ENCODE measurements at regions not wholly inside any gene's neighbourhood (a gene's known extent, or its start where the extent isn't known, plus 50 kb on each side); places are given as distances from the start of the nearest gene placed in this dataset.
"Not testable (repeated sequence)": the region's sequence is repeated elsewhere in the genome, so short reads cannot be mapped to it uniquely, and the experiment has no call there.

DNA sequence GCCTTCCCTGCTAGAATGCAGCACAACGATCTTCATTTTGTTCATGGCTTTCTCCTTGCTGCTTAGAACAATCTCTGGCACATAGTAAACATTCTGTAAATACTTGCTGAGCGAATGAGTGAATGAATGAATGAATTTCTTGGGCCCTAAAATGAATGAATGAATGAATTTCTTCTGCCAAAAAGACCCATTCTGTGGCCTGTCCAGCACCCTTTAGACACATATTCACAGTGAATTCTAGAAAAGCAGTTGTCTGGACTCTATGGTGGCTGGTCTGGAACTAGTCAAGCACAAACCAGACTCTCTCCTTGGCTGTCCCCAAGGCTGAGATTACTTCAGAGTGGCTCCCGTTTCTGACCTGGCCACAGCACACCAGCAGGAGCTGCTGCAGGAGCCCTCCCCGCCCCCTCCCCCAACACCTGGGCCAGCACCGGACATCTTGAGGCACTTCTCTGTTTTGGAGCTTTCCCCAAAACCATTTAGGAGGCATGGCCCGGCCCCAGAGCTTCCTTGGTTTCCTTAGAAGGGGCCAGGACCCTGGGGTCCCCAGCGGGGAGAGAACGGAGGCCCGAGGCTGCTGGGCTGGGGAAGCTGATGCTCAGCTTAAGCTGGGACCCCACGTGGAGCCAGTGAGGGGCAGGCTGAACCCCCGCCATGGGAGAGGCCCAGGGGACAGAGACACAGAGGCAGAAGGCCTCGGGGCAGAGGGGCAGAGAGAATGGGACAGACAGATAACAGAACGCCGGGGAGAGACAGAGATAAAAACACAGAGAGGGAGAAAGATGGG lies 159.0 kb downstream of the ZFP36L2 start:
- CTCF ChIA-PET, result no interaction called here
- Mint-ChIP-seq H3K27ac (ENCODE audit: unreplicated experiment) (no peak overlapping the region), H3K9me3 (ENCODE audit: low read depth, unreplicated experiment) (no peaks in the 10 kb centered on the region), H3K4me1 (ENCODE audit: low read depth, unreplicated experiment) (peaks cover 22% of the 10 kb centered on the region), H3K27me3 (ENCODE audit: unreplicated experiment) (no peaks in the 10 kb centered on the region), H3K4me3 (ENCODE audit: low read depth, unreplicated experiment) (no peak overlapping the region), H3K36me3 (ENCODE audit: insufficient read depth, unreplicated experiment) (no peaks in the 10 kb centered on the region)
- no peak for DNase-seq
- TF ChIP-seq, protein P1, sequence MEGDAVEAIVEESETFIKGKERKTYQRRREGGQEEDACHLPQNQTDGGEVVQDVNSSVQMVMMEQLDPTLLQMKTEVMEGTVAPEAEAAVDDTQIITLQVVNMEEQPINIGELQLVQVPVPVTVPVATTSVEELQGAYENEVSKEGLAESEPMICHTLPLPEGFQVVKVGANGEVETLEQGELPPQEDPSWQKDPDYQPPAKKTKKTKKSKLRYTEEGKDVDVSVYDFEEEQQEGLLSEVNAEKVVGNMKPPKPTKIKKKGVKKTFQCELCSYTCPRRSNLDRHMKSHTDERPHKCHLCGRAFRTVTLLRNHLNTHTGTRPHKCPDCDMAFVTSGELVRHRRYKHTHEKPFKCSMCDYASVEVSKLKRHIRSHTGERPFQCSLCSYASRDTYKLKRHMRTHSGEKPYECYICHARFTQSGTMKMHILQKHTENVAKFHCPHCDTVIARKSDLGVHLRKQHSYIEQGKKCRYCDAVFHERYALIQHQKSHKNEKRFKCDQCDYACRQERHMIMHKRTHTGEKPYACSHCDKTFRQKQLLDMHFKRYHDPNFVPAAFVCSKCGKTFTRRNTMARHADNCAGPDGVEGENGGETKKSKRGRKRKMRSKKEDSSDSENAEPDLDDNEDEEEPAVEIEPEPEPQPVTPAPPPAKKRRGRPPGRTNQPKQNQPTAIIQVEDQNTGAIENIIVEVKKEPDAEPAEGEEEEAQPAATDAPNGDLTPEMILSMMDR (IDR thresholded peaks at IDR 0.05; ENCODE audit: unreplicated experiment), result no peak
- no TSS peak for BruUV-seq (replicated peaks)
- intact Hi-C loops (cut with micrococcal nuclease; ENCODE audit: unreplicated experiment), result no loop called here

DNA sequence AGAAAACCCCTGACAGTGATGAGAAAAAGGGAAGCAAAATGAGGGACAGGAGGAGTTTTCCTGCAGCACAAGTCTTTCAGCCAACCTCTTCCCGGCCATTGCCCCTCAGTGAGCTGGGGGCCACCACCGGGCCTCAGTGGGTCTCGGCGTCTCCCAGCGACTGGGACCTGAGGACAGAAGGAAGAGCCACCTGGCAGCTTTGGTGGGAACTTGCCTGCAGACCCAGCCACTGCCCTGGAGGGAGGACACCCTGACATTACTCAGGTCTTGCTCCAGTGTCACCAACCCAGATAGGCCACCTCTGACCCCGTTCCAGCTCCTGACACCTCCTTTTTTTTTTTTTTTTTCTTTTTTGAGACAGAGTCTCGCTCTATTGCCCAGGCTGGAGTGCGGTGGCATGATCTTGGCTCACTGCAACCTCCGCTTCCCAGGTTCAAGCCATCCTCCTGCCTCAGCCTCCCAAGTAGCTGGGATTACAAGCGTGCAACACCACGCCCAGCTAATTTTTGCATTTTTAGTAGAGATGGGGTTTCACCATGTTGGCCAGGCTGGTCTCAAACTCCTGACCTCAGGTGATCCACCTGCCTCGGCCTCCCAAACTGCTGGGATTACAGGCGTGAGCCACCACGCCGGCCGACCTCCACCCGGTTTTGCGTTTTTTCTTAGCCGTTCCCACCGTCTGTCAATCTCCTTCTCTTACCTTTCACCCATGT lies 159.7 kb downstream of the ZFP36L2 start:
- H3K4me3 Mint-ChIP-seq (ENCODE audit: low read depth, unreplicated experiment); H3K9me3 Mint-ChIP-seq (ENCODE audit: low read depth, unreplicated experiment); H3K27ac Mint-ChIP-seq (ENCODE audit: unreplicated experiment); DNase-seq; H3K27me3 Mint-ChIP-seq (ENCODE audit: unreplicated experiment); BruUV-seq (replicated peaks); intact Hi-C loops (cut with micrococcal nuclease; ENCODE audit: unreplicated experiment); H3K36me3 Mint-ChIP-seq (ENCODE audit: insufficient read depth, unreplicated experiment): not testable (repeated sequence)
- peaks cover 22% of the 10 kb centered on the region for H3K4me1 Mint-ChIP-seq (ENCODE audit: low read depth, unreplicated experiment)
- CTCF ChIA-PET, result interaction anchor here (0.5 kb wide), 1 partner anchor 255 kb away, joined by 4 read pairs; no protein-coding TSS in a partner anchor

DNA sequence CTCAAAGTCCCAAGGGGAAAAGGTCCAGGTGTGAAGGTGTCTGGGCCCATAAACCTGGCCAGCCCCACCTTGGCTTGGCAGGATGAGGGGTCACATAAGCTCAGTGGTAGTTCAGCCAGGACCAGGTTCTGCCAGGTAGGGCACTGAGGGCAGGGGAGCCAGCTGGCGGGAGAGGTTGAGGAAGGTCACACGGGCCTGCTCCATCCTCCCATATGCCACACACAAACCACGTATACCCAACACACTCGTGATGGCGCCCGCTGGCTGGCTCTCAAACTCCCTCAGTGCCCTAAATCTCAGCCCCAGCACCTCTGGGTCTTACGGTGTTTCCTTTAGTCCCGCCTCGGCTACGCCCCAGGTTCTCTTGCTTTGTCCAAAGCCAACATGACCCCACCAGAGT lies 160.5 kb downstream of the ZFP36L2 start:
- H3K4me3 Mint-ChIP-seq (ENCODE audit: low read depth, unreplicated experiment), result no peak overlapping the region
- no TSS peak for BruUV-seq (replicated peaks)
- CTCF ChIA-PET, result no interaction called here
- TF ChIP-seq, protein P1 (IDR thresholded peaks at IDR 0.05; ENCODE audit: unreplicated experiment), result no peak
- DNase-seq, result no peak
- intact Hi-C loops (cut with micrococcal nuclease; ENCODE audit: unreplicated experiment), result no loop called here
- H3K4me1 Mint-ChIP-seq (ENCODE audit: low read depth, unreplicated experiment), result peaks cover 21% of the 10 kb centered on the region
- H3K27me3 Mint-ChIP-seq (ENCODE audit: unreplicated experiment), result no peaks in the 10 kb centered on the region
- H3K9me3 Mint-ChIP-seq (ENCODE audit: low read depth, unreplicated experiment), result peaks cover 4% of the 10 kb centered on the region
- no peak overlapping the region for H3K27ac Mint-ChIP-seq (ENCODE audit: unreplicated experiment)
- H3K36me3 Mint-ChIP-seq (ENCODE audit: insufficient read depth, unreplicated experiment), result no peaks in the 10 kb centered on the region

DNA sequence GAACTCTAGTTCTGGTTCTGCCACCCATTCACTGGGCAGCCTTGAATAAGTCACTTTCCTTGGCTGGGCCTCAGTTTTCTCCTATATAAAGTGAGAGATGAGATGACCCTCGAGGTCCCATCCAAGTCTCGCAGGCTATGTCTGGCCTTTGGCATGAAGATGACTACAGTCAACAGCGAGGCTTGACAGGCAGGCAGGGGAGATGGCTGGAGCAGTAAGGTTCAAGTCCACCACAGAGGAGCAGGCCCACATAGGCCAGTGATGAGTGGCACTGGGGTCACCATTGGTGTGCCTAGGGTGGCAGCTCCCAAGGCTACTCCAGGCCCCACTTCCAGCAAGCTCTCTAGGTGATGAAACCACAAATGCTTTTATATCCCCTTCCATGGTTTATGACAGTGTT lies 161.4 kb downstream of the ZFP36L2 start:
- BruUV-seq (replicated peaks), result no TSS peak
- Mint-ChIP-seq H3K27me3 (ENCODE audit: unreplicated experiment) (no peaks in the 10 kb centered on the region), H3K4me1 (ENCODE audit: low read depth, unreplicated experiment) (peaks cover 13% of the 10 kb centered on the region), H3K4me3 (ENCODE audit: low read depth, unreplicated experiment) (no peak overlapping the region), H3K36me3 (ENCODE audit: insufficient read depth, unreplicated experiment) (no peaks in the 10 kb centered on the region), H3K9me3 (ENCODE audit: low read depth, unreplicated experiment) (peaks cover 7% of the 10 kb centered on the region), H3K27ac (ENCODE audit: unreplicated experiment) (no peak overlapping the region)
- TF ChIP-seq, protein P1 (IDR thresholded peaks at IDR 0.05; ENCODE audit: unreplicated experiment), result no peak
- DNase-seq, result no peak
- intact Hi-C loops (cut with micrococcal nuclease; ENCODE audit: unreplicated experiment), result no loop called here
- CTCF ChIA-PET, result no interaction called here

GRCh38 chr2:43063096-43063495 lies 163.3 kb downstream of the ZFP36L2 start:
- not testable (repeated sequence) for H3K4me1 Mint-ChIP-seq (ENCODE audit: low read depth, unreplicated experiment); H3K36me3 Mint-ChIP-seq (ENCODE audit: insufficient read depth, unreplicated experiment)

More at GRCh38 chr2:43063096-43063495, 163.3 kb downstream of the ZFP36L2 start:
- H3K27ac Mint-ChIP-seq (ENCODE audit: unreplicated experiment); H3K27me3 Mint-ChIP-seq (ENCODE audit: unreplicated experiment); intact Hi-C loops (cut with micrococcal nuclease; ENCODE audit: unreplicated experiment); H3K4me3 Mint-ChIP-seq (ENCODE audit: low read depth, unreplicated experiment); CTCF ChIA-PET; DNase-seq; BruUV-seq (replicated peaks); H3K9me3 Mint-ChIP-seq (ENCODE audit: low read depth, unreplicated experiment): not testable (repeated sequence)

Measured in Calu3 (cell line).